ENCODE measurements at regions not wholly inside any gene's neighbourhood (a gene's known extent, or its start where the extent isn't known, plus 50 kb on each side); places are given as distances from the start of the nearest gene placed in this dataset.

- Mint-ChIP-seq H3K27ac (no peak overlapping the region), H3K36me3 (no peaks in the 10 kb centered on the region), H3K4me3 (no peak overlapping the region), H3K4me1 (peaks cover 0 to 2% (median 0%) of the 10 kb centered on the region in 4 donors), H3K9me3 (peaks cover 0 to 3% (median 0%) of the 10 kb centered on the region in 9 donors), H3K27me3 (peaks cover 0 to 4% (median 0%) of the 10 kb centered on the region in 5 donors)
- POLR2A ChIA-PET, result no interaction called here
- DNase-seq (no peak), ATAC-seq (no peak)
These were observed 639.7 kb downstream of the NR4A2 start for GRCh38 chr2:155692856-155693255.

- Mint-ChIP-seq H3K4me3 (no peak overlapping the region), H3K36me3 (no peaks in the 10 kb centered on the region), H3K27me3 (peaks cover 0 to under 1% (median 0%) of the 10 kb centered on the region in 5 donors), H3K27ac (no peak overlapping the region), H3K9me3 (peaks cover 0 to 3% (median 0%) of the 10 kb centered on the region in 9 donors), H3K4me1 (no peaks in the 10 kb centered on the region)
- ATAC-seq (no peak), DNase-seq (no peak)
- POLR2A ChIA-PET, result no interaction called here
These were observed 640.4 kb downstream of the NR4A2 start for GRCh38 chr2:155692106-155692505.

GRCh38 chr2:155690785-155691184 is 641.7 kb downstream of the NR4A2 start:
- H3K4me3 Mint-ChIP-seq, result no peak overlapping the region
- no peaks in the 10 kb centered on the region for H3K36me3 Mint-ChIP-seq
- H3K4me1 Mint-ChIP-seq, result no peaks in the 10 kb centered on the region
- POLR2A ChIA-PET, result no interaction called here
- H3K27me3 Mint-ChIP-seq, result no peaks in the 10 kb centered on the region
- no peaks in the 10 kb centered on the region for H3K9me3 Mint-ChIP-seq
- H3K27ac Mint-ChIP-seq, result peak overlapping the region in 1 of 10 donors; percentile 69
- no peak for DNase-seq
- no peak for ATAC-seq

- no peak overlapping the region for H3K4me3 Mint-ChIP-seq
- POLR2A ChIA-PET, result no interaction called here
- no peaks in the 10 kb centered on the region for H3K36me3 Mint-ChIP-seq
- no peak for ATAC-seq
- H3K27me3 Mint-ChIP-seq, result no peaks in the 10 kb centered on the region
- H3K27ac Mint-ChIP-seq, result no peak overlapping the region
- DNase-seq, result no peak
- H3K9me3 Mint-ChIP-seq, result peaks cover 0 to 2% (median 0%) of the 10 kb centered on the region in 9 donors
- no peaks in the 10 kb centered on the region for H3K4me1 Mint-ChIP-seq
These were observed 642.7 kb downstream of the NR4A2 start for GRCh38 chr2:155689791-155690190.

- POLR2A ChIA-PET, result no interaction called here
- no peaks in the 10 kb centered on the region for H3K27me3 Mint-ChIP-seq
- ATAC-seq (no peak), DNase-seq (no peak)
- H3K4me3 Mint-ChIP-seq, result no peak overlapping the region
- no peaks in the 10 kb centered on the region for H3K36me3 Mint-ChIP-seq
- peaks cover 0 to 2% (median 0%) of the 10 kb centered on the region in 9 donors for H3K9me3 Mint-ChIP-seq
- H3K4me1 Mint-ChIP-seq, result no peaks in the 10 kb centered on the region
- no peak overlapping the region for H3K27ac Mint-ChIP-seq
These were observed 645.3 kb downstream of the NR4A2 start for GRCh38 chr2:155687181-155687580.

GRCh38 chr2:155679647-155680046 is 652.9 kb downstream of the NR4A2 start:
- Mint-ChIP-seq H3K9me3 (peaks cover 0 to 10% (median 3%) of the 10 kb centered on the region in 9 donors), H3K4me3 (no peak overlapping the region), H3K27ac (no peak overlapping the region), H3K4me1 (no peaks in the 10 kb centered on the region), H3K27me3 (no peaks in the 10 kb centered on the region), H3K36me3 (no peaks in the 10 kb centered on the region)
- POLR2A ChIA-PET, result no interaction called here
- ATAC-seq (no peak), DNase-seq (no peak)

GRCh38 chr2:155675920-155676319 is 656.6 kb downstream of the NR4A2 start:
- POLR2A ChIA-PET, result no interaction called here
- no peak overlapping the region for H3K27ac Mint-ChIP-seq
- H3K36me3 Mint-ChIP-seq, result no peaks in the 10 kb centered on the region
- H3K9me3 Mint-ChIP-seq, result peaks cover 2 to 18% (median 7%) of the 10 kb centered on the region in 9 donors
- no peaks in the 10 kb centered on the region for H3K4me1 Mint-ChIP-seq
- no peak for ATAC-seq
- H3K27me3 Mint-ChIP-seq, result no peaks in the 10 kb centered on the region
- DNase-seq, result no peak
- no peak overlapping the region for H3K4me3 Mint-ChIP-seq

GRCh38 chr2:155665704-155666103 is 666.8 kb downstream of the NR4A2 start:
- no peak for DNase-seq
- Mint-ChIP-seq H3K27me3 (no peaks in the 10 kb centered on the region), H3K27ac (no peak overlapping the region), H3K4me3 (no peak overlapping the region), H3K4me1 (no peaks in the 10 kb centered on the region), H3K36me3 (no peaks in the 10 kb centered on the region), H3K9me3 (peaks cover 0 to 2% (median 0%) of the 10 kb centered on the region in 9 donors)
- no peak for ATAC-seq
- POLR2A ChIA-PET, result no interaction called here

- DNase-seq (no peak), ATAC-seq (no peak)
- no peak overlapping the region for H3K27ac Mint-ChIP-seq
- H3K27me3 Mint-ChIP-seq, result no peaks in the 10 kb centered on the region
- H3K36me3 Mint-ChIP-seq, result no peaks in the 10 kb centered on the region
- H3K9me3 Mint-ChIP-seq, result no peaks in the 10 kb centered on the region
- H3K4me1 Mint-ChIP-seq, result no peaks in the 10 kb centered on the region
- POLR2A ChIA-PET, result no interaction called here
- H3K4me3 Mint-ChIP-seq, result no peak overlapping the region
These were observed 669.3 kb downstream of the NR4A2 start for GRCh38 chr2:155663265-155663664.

GRCh38 chr2:155662224-155662623 is 670.3 kb downstream of the NR4A2 start:
- DNase-seq, result no peak
- no peak for ATAC-seq
- H3K27ac Mint-ChIP-seq, result no peak overlapping the region
- no peaks in the 10 kb centered on the region for H3K36me3 Mint-ChIP-seq
- H3K27me3 Mint-ChIP-seq, result no peaks in the 10 kb centered on the region
- no peaks in the 10 kb centered on the region for H3K4me1 Mint-ChIP-seq
- POLR2A ChIA-PET, result no interaction called here
- no peak overlapping the region for H3K4me3 Mint-ChIP-seq
- no peaks in the 10 kb centered on the region for H3K9me3 Mint-ChIP-seq

- Mint-ChIP-seq H3K36me3 (no peaks in the 10 kb centered on the region), H3K9me3 (no peaks in the 10 kb centered on the region), H3K27ac (no peak overlapping the region), H3K27me3 (no peaks in the 10 kb centered on the region), H3K4me3 (no peak overlapping the region), H3K4me1 (no peaks in the 10 kb centered on the region)
- no peak for ATAC-seq
- POLR2A ChIA-PET, result no interaction called here
- DNase-seq, result no peak
These were observed 679.3 kb downstream of the NR4A2 start for GRCh38 chr2:155653176-155653575.

- H3K4me3 Mint-ChIP-seq, result no peak overlapping the region
- no peak for DNase-seq
- no peaks in the 10 kb centered on the region for H3K4me1 Mint-ChIP-seq
- H3K36me3 Mint-ChIP-seq, result no peaks in the 10 kb centered on the region
- no peak overlapping the region for H3K27ac Mint-ChIP-seq
- no peak for ATAC-seq
- POLR2A ChIA-PET, result no interaction called here
- no peaks in the 10 kb centered on the region for H3K27me3 Mint-ChIP-seq
- H3K9me3 Mint-ChIP-seq, result no peaks in the 10 kb centered on the region
These were observed 680.7 kb downstream of the NR4A2 start for GRCh38 chr2:155651851-155652250.

GRCh38 chr2:155645791-155646190 is 686.7 kb downstream of the NR4A2 start:
- POLR2A ChIA-PET, result no interaction called here
- Mint-ChIP-seq H3K4me1 (no peaks in the 10 kb centered on the region), H3K9me3 (peaks cover 0 to 5% (median 0%) of the 10 kb centered on the region in 9 donors), H3K27ac (no peak overlapping the region), H3K4me3 (no peak overlapping the region), H3K36me3 (no peaks in the 10 kb centered on the region), H3K27me3 (no peaks in the 10 kb centered on the region)
- DNase-seq, result no peak
- no peak for ATAC-seq

GRCh38 chr2:155643056-155643775 is 689.3 kb downstream of the NR4A2 start:
- no peak for DNase-seq
- H3K4me3 Mint-ChIP-seq, result no peak overlapping the region
- no peaks in the 10 kb centered on the region for H3K4me1 Mint-ChIP-seq
- peaks cover 0 to 5% (median 0%) of the 10 kb centered on the region in 9 donors for H3K9me3 Mint-ChIP-seq
- POLR2A ChIA-PET, result no interaction called here
- no peak for ATAC-seq
- H3K36me3 Mint-ChIP-seq, result no peaks in the 10 kb centered on the region
- no peaks in the 10 kb centered on the region for H3K27me3 Mint-ChIP-seq
- no peak overlapping the region for H3K27ac Mint-ChIP-seq

Measured in naive thymus-derived CD8-positive, alpha-beta T cell (primary cell).